ENCODE measurements at regions not wholly inside any gene's neighbourhood (a gene's known extent, or its start where the extent isn't known, plus 50 kb on each side); places are given as distances from the start of the nearest gene placed in this dataset.

- TF ChIP-seq, protein P1, sequence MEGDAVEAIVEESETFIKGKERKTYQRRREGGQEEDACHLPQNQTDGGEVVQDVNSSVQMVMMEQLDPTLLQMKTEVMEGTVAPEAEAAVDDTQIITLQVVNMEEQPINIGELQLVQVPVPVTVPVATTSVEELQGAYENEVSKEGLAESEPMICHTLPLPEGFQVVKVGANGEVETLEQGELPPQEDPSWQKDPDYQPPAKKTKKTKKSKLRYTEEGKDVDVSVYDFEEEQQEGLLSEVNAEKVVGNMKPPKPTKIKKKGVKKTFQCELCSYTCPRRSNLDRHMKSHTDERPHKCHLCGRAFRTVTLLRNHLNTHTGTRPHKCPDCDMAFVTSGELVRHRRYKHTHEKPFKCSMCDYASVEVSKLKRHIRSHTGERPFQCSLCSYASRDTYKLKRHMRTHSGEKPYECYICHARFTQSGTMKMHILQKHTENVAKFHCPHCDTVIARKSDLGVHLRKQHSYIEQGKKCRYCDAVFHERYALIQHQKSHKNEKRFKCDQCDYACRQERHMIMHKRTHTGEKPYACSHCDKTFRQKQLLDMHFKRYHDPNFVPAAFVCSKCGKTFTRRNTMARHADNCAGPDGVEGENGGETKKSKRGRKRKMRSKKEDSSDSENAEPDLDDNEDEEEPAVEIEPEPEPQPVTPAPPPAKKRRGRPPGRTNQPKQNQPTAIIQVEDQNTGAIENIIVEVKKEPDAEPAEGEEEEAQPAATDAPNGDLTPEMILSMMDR (conservative IDR thresholded peaks at IDR 0.05; ENCODE audit: low read length), result no peak
- no peak for TF ChIP-seq EZH2phosphoT487 (IDR thresholded peaks at IDR 0.05; ENCODE audit: borderline replicate concordance)
Measured at GRCh38 chr13:63540061-63540460, 2124.4 kb upstream of the PCDH20 start.

Data from Loucy (cell line).